ENCODE measurements at regions not wholly inside any gene's neighbourhood (a gene's known extent, or its start where the extent isn't known, plus 50 kb on each side); places are given as distances from the start of the nearest gene placed in this dataset.

DNA sequence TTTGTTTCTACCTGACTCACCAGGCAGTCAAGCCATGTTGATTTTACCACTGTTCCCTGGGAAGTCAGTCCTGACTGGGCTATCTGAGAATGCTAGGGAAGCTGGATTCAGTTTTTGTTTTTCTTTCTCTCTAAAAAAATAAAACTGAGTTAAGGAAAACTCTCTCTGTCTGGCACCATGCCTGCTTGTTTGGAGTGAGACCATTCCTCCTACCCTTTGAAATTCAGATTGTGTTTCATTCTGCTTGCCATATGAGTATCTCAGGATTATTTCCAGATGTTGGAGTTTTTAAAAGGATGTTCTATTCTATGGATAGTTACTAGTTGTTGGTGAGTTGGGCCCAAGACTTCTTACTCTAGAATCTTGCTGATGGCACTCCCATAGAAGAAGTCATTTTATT is 1917.0 kb downstream of the LRRC4C start:
- TF ChIP-seq, protein P1, sequence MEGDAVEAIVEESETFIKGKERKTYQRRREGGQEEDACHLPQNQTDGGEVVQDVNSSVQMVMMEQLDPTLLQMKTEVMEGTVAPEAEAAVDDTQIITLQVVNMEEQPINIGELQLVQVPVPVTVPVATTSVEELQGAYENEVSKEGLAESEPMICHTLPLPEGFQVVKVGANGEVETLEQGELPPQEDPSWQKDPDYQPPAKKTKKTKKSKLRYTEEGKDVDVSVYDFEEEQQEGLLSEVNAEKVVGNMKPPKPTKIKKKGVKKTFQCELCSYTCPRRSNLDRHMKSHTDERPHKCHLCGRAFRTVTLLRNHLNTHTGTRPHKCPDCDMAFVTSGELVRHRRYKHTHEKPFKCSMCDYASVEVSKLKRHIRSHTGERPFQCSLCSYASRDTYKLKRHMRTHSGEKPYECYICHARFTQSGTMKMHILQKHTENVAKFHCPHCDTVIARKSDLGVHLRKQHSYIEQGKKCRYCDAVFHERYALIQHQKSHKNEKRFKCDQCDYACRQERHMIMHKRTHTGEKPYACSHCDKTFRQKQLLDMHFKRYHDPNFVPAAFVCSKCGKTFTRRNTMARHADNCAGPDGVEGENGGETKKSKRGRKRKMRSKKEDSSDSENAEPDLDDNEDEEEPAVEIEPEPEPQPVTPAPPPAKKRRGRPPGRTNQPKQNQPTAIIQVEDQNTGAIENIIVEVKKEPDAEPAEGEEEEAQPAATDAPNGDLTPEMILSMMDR (IDR thresholded peaks at IDR 0.05; ENCODE audit: low read length): no peak
- TF ChIP-seq EZH2phosphoT487 (IDR thresholded peaks at IDR 0.05; ENCODE audit: low read length): no peak
